HG02973 (cell line): ENCODE measurements at regions not wholly inside any gene's neighbourhood (a gene's known extent, or its start where the extent isn't known, plus 50 kb on each side); places are given as distances from the start of the nearest gene placed in this dataset.

ENCODE experiments used
- ATAC-seq: cut with Tn5 transposase; IDR thresholded peaks from one replicate; pipeline ENCODE4 v1.9.1; 2021; ENCODE audit warnings: moderate library complexity; ENCODE audit not compliant: unreplicated experiment

GRCh38 chr14:22008766-22009165 lies 335.1 kb upstream of the OR4E1 start:
- no peak for ATAC-seq

- ATAC-seq: no peak
Observed at GRCh38 chr14:22007784-22008412, 334.3 kb upstream of the OR4E1 start.

- ATAC-seq: no peak
Observed at GRCh38 chr14:22007363-22007762, 333.7 kb upstream of the OR4E1 start.

- ATAC-seq: no peak
Observed at GRCh38 chr14:22003461-22003860, 329.8 kb upstream of the OR4E1 start.

- no peak for ATAC-seq
Observed at GRCh38 chr14:22002860-22003284, 329.3 kb upstream of the OR4E1 start.

- ATAC-seq: no peak
Observed at GRCh38 chr14:21999402-21999801, 325.8 kb upstream of the OR4E1 start.

- no peak for ATAC-seq
Observed at GRCh38 chr14:21997300-21997699, 323.7 kb upstream of the OR4E1 start.

GRCh38 chr14:21995332-21995731 lies 321.7 kb upstream of the OR4E1 start:
- no peak for ATAC-seq

GRCh38 chr14:21993837-21994236 lies 320.2 kb upstream of the OR4E1 start:
- ATAC-seq: no peak

GRCh38 chr14:21993070-21993469 lies 319.5 kb upstream of the OR4E1 start:
- ATAC-seq: no peak

GRCh38 chr14:21991130-21991529 lies 317.5 kb upstream of the OR4E1 start:
- no peak for ATAC-seq

GRCh38 chr14:21990116-21990515 lies 316.5 kb upstream of the OR4E1 start:
- no peak for ATAC-seq

- no peak for ATAC-seq
Observed at GRCh38 chr14:21989090-21989489, 315.5 kb upstream of the OR4E1 start.

GRCh38 chr14:21988413-21988812 lies 314.8 kb upstream of the OR4E1 start:
- ATAC-seq: no peak

- no peak for ATAC-seq
Observed at GRCh38 chr14:21987937-21988336, 314.3 kb upstream of the OR4E1 start.

- ATAC-seq: no peak
Observed at GRCh38 chr14:21985081-21985480, 311.5 kb upstream of the OR4E1 start.

- ATAC-seq: no peak
Observed at GRCh38 chr14:21978999-21979314, 305.3 kb upstream of the OR4E1 start.

- no peak for ATAC-seq
Observed at GRCh38 chr14:21978184-21978998, 304.8 kb upstream of the OR4E1 start.

- ATAC-seq: no peak
Observed at GRCh38 chr14:21974741-21975140, 301.1 kb upstream of the OR4E1 start.

GRCh38 chr14:21965042-21965441 lies 291.4 kb upstream of the OR4E1 start:
- no peak for ATAC-seq

GRCh38 chr14:21964180-21964579 lies 290.6 kb upstream of the OR4E1 start:
- no peak for ATAC-seq

GRCh38 chr14:21960636-21961035 lies 287.0 kb upstream of the OR4E1 start:
- no peak for ATAC-seq

GRCh38 chr14:21941885-21942284 lies 268.3 kb upstream of the OR4E1 start:
- ATAC-seq: no peak
